ENCODE measurements at regions not wholly inside any gene's neighbourhood (a gene's known extent, or its start where the extent isn't known, plus 50 kb on each side); places are given as distances from the start of the nearest gene placed in this dataset.
"Not testable (repeated sequence)": the region's sequence is repeated elsewhere in the genome, so short reads cannot be mapped to it uniquely, and the experiment has no call there.

GRCh38 chr17:31721291-31722025, 137.6 kb downstream of the COPRS start:
- no peaks in the 10 kb centered on the region for H3K36me3 ChIP-seq (replicated peaks)
- no peak overlapping the region for H3K4me3 ChIP-seq (ENCODE audit: low read depth, low read length)
- in situ Hi-C loops (cut with HindIII; ENCODE audit: low pct_ligation_motif_present, low sequenced_read_pairs): no loop called here
- no peak for TF ChIP-seq CTCF (IDR thresholded peaks at IDR 0.05; ENCODE audit: low read depth, low read length, missing control alignments)
- no peak overlapping the region for H3K27ac ChIP-seq
- H3K27me3 ChIP-seq (replicated peaks): no peaks in the 10 kb centered on the region
- DNase-seq: no peak

DNA sequence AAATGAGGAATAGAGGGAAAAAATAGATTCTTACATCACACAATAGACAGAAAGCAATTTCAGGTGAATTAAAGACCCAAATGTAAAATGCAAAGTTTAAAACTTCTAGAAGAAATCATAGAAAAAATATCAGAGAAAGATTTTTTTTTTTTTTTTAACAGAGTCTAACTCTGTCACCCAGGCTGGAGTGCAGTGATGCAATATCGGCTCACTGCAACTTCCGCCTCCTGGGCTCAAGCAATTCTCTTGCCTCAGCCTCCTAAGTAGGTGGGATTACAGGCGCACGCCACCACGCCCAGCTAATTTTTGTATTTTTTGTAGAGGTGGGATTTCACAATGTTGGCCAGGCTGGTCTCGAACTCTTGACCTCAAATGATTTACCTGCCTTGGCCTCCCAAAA, 141.8 kb downstream of the COPRS start:
- H3K27ac ChIP-seq; H3K27me3 ChIP-seq (replicated peaks); H3K36me3 ChIP-seq (replicated peaks); H3K4me3 ChIP-seq (ENCODE audit: low read depth, low read length); DNase-seq; in situ Hi-C loops (cut with HindIII; ENCODE audit: low pct_ligation_motif_present, low sequenced_read_pairs): not testable (repeated sequence)

GRCh38 chr17:31715446-31715845, 143.6 kb downstream of the COPRS start:
- no peak for DNase-seq
- H3K27ac ChIP-seq: no peak overlapping the region
- H3K27me3 ChIP-seq (replicated peaks): no peaks in the 10 kb centered on the region
- in situ Hi-C loops (cut with HindIII; ENCODE audit: low pct_ligation_motif_present, low sequenced_read_pairs): no loop called here
- no peaks in the 10 kb centered on the region for H3K36me3 ChIP-seq (replicated peaks)
- H3K4me3 ChIP-seq (ENCODE audit: low read depth, low read length): no peak overlapping the region
- TF ChIP-seq CTCF (IDR thresholded peaks at IDR 0.05; ENCODE audit: low read depth, low read length, missing control alignments): no peak

DNA sequence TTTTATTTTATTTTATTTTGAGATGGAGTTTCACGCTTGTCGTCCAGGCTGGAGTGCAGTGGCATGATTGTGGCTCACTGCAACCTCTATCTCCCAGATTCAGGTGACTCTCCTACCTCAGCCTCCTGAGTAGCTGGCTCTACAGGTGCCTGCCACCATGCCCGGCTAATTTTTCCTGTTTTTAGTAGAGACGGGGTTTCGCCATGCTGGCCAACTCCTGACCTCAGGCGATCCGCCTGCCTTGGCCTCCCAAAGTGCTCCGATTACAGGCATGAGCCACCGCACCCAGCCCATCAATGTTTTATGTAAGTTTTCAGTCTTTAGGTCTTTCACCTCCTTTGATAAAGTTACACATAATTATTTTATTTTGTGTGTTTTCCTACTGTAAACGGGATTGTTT, 154.6 kb downstream of the COPRS start:
- Histone ChIP-seq H3K4me3 (ENCODE audit: low read depth, low read length) (no peak overlapping the region), H3K27ac (no peak overlapping the region), H3K27me3 (replicated peaks) (no peaks in the 10 kb centered on the region), H3K36me3 (replicated peaks) (no peaks in the 10 kb centered on the region)
- in situ Hi-C loops (cut with HindIII; ENCODE audit: low pct_ligation_motif_present, low sequenced_read_pairs): no loop called here
- no peak for TF ChIP-seq CTCF (IDR thresholded peaks at IDR 0.05; ENCODE audit: low read depth, low read length, missing control alignments)
- DNase-seq: no peak

- Histone ChIP-seq H3K27ac (no peak overlapping the region), H3K36me3 (replicated peaks) (no peaks in the 10 kb centered on the region), H3K4me3 (ENCODE audit: low read depth, low read length) (no peak overlapping the region), H3K27me3 (replicated peaks) (no peaks in the 10 kb centered on the region)
- in situ Hi-C loops (cut with HindIII; ENCODE audit: low pct_ligation_motif_present, low sequenced_read_pairs): no loop called here
- TF ChIP-seq CTCF (IDR thresholded peaks at IDR 0.05; ENCODE audit: low read depth, low read length, missing control alignments): no peak
- DNase-seq: no peak
These were observed 157.0 kb downstream of the COPRS start for GRCh38 chr17:31702041-31702440.

GRCh38 chr17:31700973-31701372, 158.1 kb downstream of the COPRS start:
- DNase-seq: no peak
- H3K36me3 ChIP-seq (replicated peaks): no peaks in the 10 kb centered on the region
- no peak overlapping the region for H3K4me3 ChIP-seq (ENCODE audit: low read depth, low read length)
- H3K27ac ChIP-seq: no peak overlapping the region
- TF ChIP-seq CTCF (IDR thresholded peaks at IDR 0.05; ENCODE audit: low read depth, low read length, missing control alignments): no peak
- in situ Hi-C loops (cut with HindIII; ENCODE audit: low pct_ligation_motif_present, low sequenced_read_pairs): no loop called here
- H3K27me3 ChIP-seq (replicated peaks): no peaks in the 10 kb centered on the region
